Coronary artery (tissue), 2 donors: ENCODE measurements at regions not wholly inside any gene's neighbourhood (a gene's known extent, or its start where the extent isn't known, plus 50 kb on each side); places are given as distances from the start of the nearest gene placed in this dataset.
"Not testable (repeated sequence)": the region's sequence is repeated elsewhere in the genome, so short reads cannot be mapped to it uniquely, and the experiment has no call there.

Source experiments
- DNase-seq: peaks from one replicate; pipeline ENCODE4 v3.0.0-alpha.2; 2017; ENCODE audit warnings: low spot score
- H3K27ac ChIP-seq, 2 donors: fragments of 200-600 bp; sonication (generic); one replicate each; pipeline ENCODE4 v1.5.1; 2016 to 2019
- H3K4me3 ChIP-seq: fragments of 200-600 bp; sonication (generic); 2 replicates; pipeline ENCODE4 v1.5.1; 2016; ENCODE audit warnings: mild to moderate bottlenecking, moderate library complexity
- TF ChIP-seq, protein P1 (sequence below): fragments of 200-600 bp; sonication (generic); IDR thresholded peaks from one replicate; pipeline ENCODE4 v1.5.1; 2019; ENCODE audit warnings: antibody characterized with exemption

DNA sequence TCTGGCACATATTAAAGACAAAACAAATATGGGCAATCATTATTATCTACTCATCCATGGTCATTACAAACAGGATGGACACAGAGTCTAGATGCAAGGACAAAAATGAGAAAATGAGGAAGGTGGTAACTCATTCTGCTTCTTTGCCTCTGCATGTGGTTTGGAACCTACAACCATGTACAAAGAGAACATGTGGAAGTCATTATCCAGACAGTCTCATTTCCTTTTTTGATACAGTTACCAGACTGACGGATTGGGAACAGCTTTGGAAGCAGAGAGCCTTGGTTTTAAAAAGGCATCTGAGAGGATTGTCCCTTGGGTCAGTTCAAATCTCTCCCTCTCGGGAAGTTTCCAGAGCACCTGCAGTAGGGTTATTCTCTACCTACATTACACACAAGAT is 433.4 kb upstream of the TNC start:
- H3K27ac ChIP-seq = no peak overlapping the region
- DNase-seq = no peak

GRCh38 chr9:115553060-115553773 is 435.3 kb upstream of the TNC start:
- DNase-seq = no peak
- TF ChIP-seq, protein P1, sequence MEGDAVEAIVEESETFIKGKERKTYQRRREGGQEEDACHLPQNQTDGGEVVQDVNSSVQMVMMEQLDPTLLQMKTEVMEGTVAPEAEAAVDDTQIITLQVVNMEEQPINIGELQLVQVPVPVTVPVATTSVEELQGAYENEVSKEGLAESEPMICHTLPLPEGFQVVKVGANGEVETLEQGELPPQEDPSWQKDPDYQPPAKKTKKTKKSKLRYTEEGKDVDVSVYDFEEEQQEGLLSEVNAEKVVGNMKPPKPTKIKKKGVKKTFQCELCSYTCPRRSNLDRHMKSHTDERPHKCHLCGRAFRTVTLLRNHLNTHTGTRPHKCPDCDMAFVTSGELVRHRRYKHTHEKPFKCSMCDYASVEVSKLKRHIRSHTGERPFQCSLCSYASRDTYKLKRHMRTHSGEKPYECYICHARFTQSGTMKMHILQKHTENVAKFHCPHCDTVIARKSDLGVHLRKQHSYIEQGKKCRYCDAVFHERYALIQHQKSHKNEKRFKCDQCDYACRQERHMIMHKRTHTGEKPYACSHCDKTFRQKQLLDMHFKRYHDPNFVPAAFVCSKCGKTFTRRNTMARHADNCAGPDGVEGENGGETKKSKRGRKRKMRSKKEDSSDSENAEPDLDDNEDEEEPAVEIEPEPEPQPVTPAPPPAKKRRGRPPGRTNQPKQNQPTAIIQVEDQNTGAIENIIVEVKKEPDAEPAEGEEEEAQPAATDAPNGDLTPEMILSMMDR = no peak
- H3K27ac ChIP-seq = no peak overlapping the region
- no peak overlapping the region for H3K4me3 ChIP-seq

More for the DNA sequence above, 433.4 kb upstream of the TNC start:
- no peak overlapping the region for H3K4me3 ChIP-seq
- TF ChIP-seq, protein P1 = no peak

DNA sequence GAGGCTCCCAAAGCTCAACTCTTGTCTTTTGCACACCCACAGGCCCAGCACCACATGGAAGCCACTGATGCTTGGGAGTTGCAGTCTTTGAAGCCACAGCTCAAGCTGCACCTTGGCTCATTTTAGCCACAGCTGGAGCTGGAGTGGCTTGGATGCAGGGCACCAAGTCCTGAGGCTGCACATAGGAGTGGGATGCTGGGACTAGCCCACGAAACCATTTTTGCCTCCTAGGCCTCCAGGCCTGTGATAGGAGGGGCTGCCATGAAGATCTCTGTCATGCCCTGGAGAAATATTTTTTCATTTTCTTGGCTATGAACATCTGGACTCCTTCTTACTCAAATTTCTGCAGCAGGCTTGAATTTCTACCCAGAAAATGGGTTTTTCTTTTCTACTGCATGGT is 438.5 kb upstream of the TNC start:
- Histone ChIP-seq H3K27ac (no peak overlapping the region), H3K4me3 (no peak overlapping the region)
- no peak for DNase-seq
- TF ChIP-seq, protein P1 = no peak

DNA sequence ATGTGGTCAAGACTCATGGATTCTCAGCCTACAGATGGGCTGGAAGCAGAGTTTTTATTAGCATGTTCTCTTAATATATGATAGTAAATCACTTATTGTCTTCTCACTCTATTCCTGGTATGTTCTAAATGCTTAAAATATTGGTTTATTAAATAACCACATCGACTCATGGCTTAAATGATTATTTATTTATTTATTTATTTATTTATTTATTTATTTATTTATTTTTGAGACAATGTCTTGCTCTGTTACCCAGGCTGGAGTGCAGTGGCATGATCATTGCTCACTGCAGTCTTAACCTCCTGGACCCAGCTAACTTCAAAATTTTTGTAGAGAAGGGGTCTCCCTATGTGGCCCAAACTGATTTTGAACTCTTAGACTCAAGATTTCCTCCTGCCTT is 457.2 kb upstream of the TNC start:
- Histone ChIP-seq H3K27ac (no peak overlapping the region), H3K4me3 (no peak overlapping the region)
- TF ChIP-seq, protein P1 = no peak
- DNase-seq = no peak

DNA sequence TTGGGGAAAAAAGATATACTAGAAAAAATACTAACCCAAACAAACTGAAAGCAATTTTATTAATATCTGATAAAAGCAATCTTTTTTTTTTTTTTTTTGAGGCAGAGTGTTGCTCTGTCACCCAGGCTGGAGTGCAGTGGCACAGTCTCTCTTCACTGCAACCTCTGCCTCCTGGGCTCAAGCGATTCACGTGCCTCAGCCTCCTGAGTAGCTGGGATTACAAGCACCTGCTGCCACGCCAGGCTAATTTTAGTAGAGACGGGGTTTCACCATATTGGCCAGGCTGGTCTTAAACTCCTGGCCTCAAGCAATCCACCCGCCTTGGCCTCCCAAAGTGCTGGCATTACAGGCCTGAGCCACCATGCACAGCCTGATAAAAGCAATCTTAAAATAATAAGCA is 467.5 kb upstream of the TNC start:
- H3K4me3 ChIP-seq, H3K27ac ChIP-seq, DNase-seq: not testable (repeated sequence)

DNA sequence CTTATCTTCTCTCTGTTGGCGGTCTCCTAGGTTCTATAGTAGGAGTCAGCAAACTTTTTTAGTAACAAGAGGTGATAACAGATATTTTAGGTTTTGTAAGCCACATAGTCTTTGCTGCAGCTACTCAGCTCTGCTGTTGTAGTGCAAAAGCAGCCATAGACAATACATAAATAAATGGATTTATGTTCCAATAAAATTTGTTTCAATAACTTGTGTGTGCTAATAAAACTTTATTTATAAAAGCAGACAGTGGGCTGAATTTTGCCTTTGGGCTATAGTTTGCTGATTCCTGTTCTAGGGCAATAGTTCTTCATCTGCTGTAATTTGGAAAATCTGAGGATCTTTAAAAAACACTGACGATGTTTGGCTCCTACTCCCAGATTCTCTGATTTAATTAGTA is 469.4 kb upstream of the TNC start:
- TF ChIP-seq, protein P1 = no peak
- no peak overlapping the region for H3K27ac ChIP-seq
- DNase-seq = no peak

GRCh38 chr9:115590011-115590410 is 472.1 kb upstream of the TNC start:
- no peak for DNase-seq
- no peak overlapping the region for H3K27ac ChIP-seq
- TF ChIP-seq, protein P1 = no peak

More for the DNA sequence above, 469.4 kb upstream of the TNC start:
- H3K4me3 ChIP-seq = no peak overlapping the region

More at GRCh38 chr9:115590011-115590410, 472.1 kb upstream of the TNC start:
- H3K4me3 ChIP-seq = no peak overlapping the region
